Middle frontal gyrus (tissue), 1 donor: ENCODE measurements at regions not wholly inside any gene's neighbourhood (a gene's known extent, or its start where the extent isn't known, plus 50 kb on each side); places are given as distances from the start of the nearest gene placed in this dataset.
"Not testable (repeated sequence)": the region's sequence is repeated elsewhere in the genome, so short reads cannot be mapped to it uniquely, and the experiment has no call there.

Experiments used
- DNase-seq: peaks from one replicate; pipeline ENCODE4 v3.0.0-alpha.2; 2015; ENCODE audit warnings: low spot score; ENCODE audit errors: extremely low spot score

GRCh38 chr20:19026121-19026878, 186.1 kb upstream of the SLC24A3 start:
- no peak for DNase-seq

- no peak for DNase-seq
Observed at GRCh38 chr20:19026901-19027644, 185.4 kb upstream of the SLC24A3 start.

GRCh38 chr20:19027971-19028370, 184.5 kb upstream of the SLC24A3 start:
- DNase-seq = no peak

- DNase-seq = no peak
Observed at GRCh38 chr20:19041787-19042186, 170.7 kb upstream of the SLC24A3 start.

GRCh38 chr20:19045371-19045770, 167.1 kb upstream of the SLC24A3 start:
- no peak for DNase-seq

GRCh38 chr20:19047040-19047950, 165.1 kb upstream of the SLC24A3 start:
- DNase-seq = no peak

- DNase-seq = no peak
Observed at GRCh38 chr20:19047951-19048296, 164.5 kb upstream of the SLC24A3 start.

- DNase-seq = peak; percentile 3
Observed at GRCh38 chr20:19048995-19049501, 163.4 kb upstream of the SLC24A3 start.

- DNase-seq = no peak
Observed at GRCh38 chr20:19049514-19049913, 162.9 kb upstream of the SLC24A3 start.

GRCh38 chr20:19056909-19057308, 155.5 kb upstream of the SLC24A3 start:
- DNase-seq = no peak

GRCh38 chr20:19064788-19065187, 147.7 kb upstream of the SLC24A3 start:
- DNase-seq = not testable (repeated sequence)

- DNase-seq = no peak
Observed at GRCh38 chr20:19067986-19068385, 144.5 kb upstream of the SLC24A3 start.

- DNase-seq = peak; percentile 7
Observed at GRCh38 chr20:19070026-19070425, 142.4 kb upstream of the SLC24A3 start.

GRCh38 chr20:19070681-19071445, 141.6 kb upstream of the SLC24A3 start:
- no peak for DNase-seq

- DNase-seq = no peak
Observed at GRCh38 chr20:19071446-19071725, 141.1 kb upstream of the SLC24A3 start.

- no peak for DNase-seq
Observed at GRCh38 chr20:19071902-19072498, 140.4 kb upstream of the SLC24A3 start.

- no peak for DNase-seq
Observed at GRCh38 chr20:19072988-19073387, 139.5 kb upstream of the SLC24A3 start.

GRCh38 chr20:19073584-19074218, 138.7 kb upstream of the SLC24A3 start:
- no peak for DNase-seq

- DNase-seq = no peak
Observed at GRCh38 chr20:19074356-19074755, 138.1 kb upstream of the SLC24A3 start.

- no peak for DNase-seq
Observed at GRCh38 chr20:19074828-19075516, 137.5 kb upstream of the SLC24A3 start.
